ENCODE measurements at regions not wholly inside any gene's neighbourhood (a gene's known extent, or its start where the extent isn't known, plus 50 kb on each side); places are given as distances from the start of the nearest gene placed in this dataset.

GRCh38 chr14:59037620-59038019 lies 150.8 kb upstream of the DAAM1 start:
- Histone ChIP-seq H3K9ac (ENCODE audit: low read length) (no peak overlapping the region), H4K20me1 (ENCODE audit: control insufficient read depth, insufficient read depth, low read length, poor library complexity, severe bottlenecking) (no peaks in the 10 kb centered on the region), H3K36me3 (replicated peaks in 1 of 2; ENCODE audit: control extremely low read depth in 1 of 2, control insufficient read depth in 1 of 2, extremely low read depth in 1 of 2, insufficient read depth in 2 of 2, low read length in 1 of 2) (no peaks in the 10 kb centered on the region), H3K4me3 (ENCODE audit: control extremely low read depth in 1 of 5, extremely low read depth in 1 of 5, insufficient read depth in 1 of 5, low read depth in 2 of 5, low read length in 4 of 5) (no peak overlapping the region), H3K27ac (ENCODE audit: low read length in 2 of 2) (no peak overlapping the region), H3K9me3 (ENCODE audit: control extremely low read depth in 1 of 3, control insufficient read depth in 2 of 3, insufficient read depth in 1 of 3, low read length in 2 of 3) (no peaks in the 10 kb centered on the region), H3K4me2 (replicated peaks; ENCODE audit: low read depth, low read length, poor library complexity, severe bottlenecking) (no peak overlapping the region), H3K79me2 (ENCODE audit: control insufficient read depth, insufficient read depth, low read length) (no peaks in the 10 kb centered on the region), H3K27me3 (replicated peaks in 1 of 4; ENCODE audit: control extremely low read depth in 1 of 4, control insufficient read depth in 3 of 4, insufficient read depth in 4 of 4, low read length in 3 of 4) (no peaks in the 10 kb centered on the region), H3K4me1 (ENCODE audit: control insufficient read depth in 2 of 2, insufficient read depth in 2 of 2, low read length in 2 of 2) (no peaks in the 10 kb centered on the region), H2AFZ (ENCODE audit: insufficient read depth, low read depth, low read length, poor library complexity, severe bottlenecking) (no peak overlapping the region)
- DNase-seq (no peak), ATAC-seq (ENCODE audit: low read depth) (no peak)
- TF ChIP-seq EZH2 (IDR thresholded peaks at IDR 0.05; ENCODE audit: borderline replicate concordance, insufficient read depth, low read depth, low read length, poor library complexity, severe bottlenecking), result no peak
- TF ChIP-seq, protein P1, sequence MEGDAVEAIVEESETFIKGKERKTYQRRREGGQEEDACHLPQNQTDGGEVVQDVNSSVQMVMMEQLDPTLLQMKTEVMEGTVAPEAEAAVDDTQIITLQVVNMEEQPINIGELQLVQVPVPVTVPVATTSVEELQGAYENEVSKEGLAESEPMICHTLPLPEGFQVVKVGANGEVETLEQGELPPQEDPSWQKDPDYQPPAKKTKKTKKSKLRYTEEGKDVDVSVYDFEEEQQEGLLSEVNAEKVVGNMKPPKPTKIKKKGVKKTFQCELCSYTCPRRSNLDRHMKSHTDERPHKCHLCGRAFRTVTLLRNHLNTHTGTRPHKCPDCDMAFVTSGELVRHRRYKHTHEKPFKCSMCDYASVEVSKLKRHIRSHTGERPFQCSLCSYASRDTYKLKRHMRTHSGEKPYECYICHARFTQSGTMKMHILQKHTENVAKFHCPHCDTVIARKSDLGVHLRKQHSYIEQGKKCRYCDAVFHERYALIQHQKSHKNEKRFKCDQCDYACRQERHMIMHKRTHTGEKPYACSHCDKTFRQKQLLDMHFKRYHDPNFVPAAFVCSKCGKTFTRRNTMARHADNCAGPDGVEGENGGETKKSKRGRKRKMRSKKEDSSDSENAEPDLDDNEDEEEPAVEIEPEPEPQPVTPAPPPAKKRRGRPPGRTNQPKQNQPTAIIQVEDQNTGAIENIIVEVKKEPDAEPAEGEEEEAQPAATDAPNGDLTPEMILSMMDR (IDR thresholded peaks at IDR 0.05), result no peak
- Mint-ChIP-seq H3K27me3 (peaks cover 5% of the 10 kb centered on the region), H3K4me3 (no peak overlapping the region), H3K4me1 (no peaks in the 10 kb centered on the region), H3K27ac (no peak overlapping the region), H3K9me3 (ENCODE audit: insufficient read depth) (no peaks in the 10 kb centered on the region)
- ChIA-PET CTCF (no interaction called here), POLR2A (no interaction called here)
- no CpG with 5 or more reads among the region's 4 CpGs for WGBS (ENCODE audit: insufficient coverage)
- intact Hi-C loops (cut with micrococcal nuclease), result no loop called here

- Mint-ChIP-seq H3K27ac (no peak overlapping the region), H3K4me3 (no peak overlapping the region), H3K9me3 (ENCODE audit: insufficient read depth) (no peaks in the 10 kb centered on the region), H3K4me1 (no peaks in the 10 kb centered on the region), H3K27me3 (peaks cover 5% of the 10 kb centered on the region)
- H3K36me3 ChIP-seq (replicated peaks in 1 of 2; ENCODE audit: control extremely low read depth in 1 of 2, control insufficient read depth in 1 of 2, extremely low read depth in 1 of 2, insufficient read depth in 2 of 2, low read length in 1 of 2), result no peaks in the 10 kb centered on the region
- POLR2A ChIA-PET, result no interaction called here
- CTCF ChIA-PET, result interaction anchor here (0.7 kb wide), 1 partner anchor 405 kb away, joined by 3 read pairs; no protein-coding TSS in a partner anchor
- no peaks in the 10 kb centered on the region for H3K9me3 ChIP-seq (ENCODE audit: control extremely low read depth in 1 of 3, control insufficient read depth in 2 of 3, insufficient read depth in 1 of 3, low read length in 2 of 3)
- TF ChIP-seq, protein P1 (IDR thresholded peaks at IDR 0.05), result no peak
- TF ChIP-seq EZH2 (IDR thresholded peaks at IDR 0.05; ENCODE audit: borderline replicate concordance, insufficient read depth, low read depth, low read length, poor library complexity, severe bottlenecking), result no peak
- H3K4me3 ChIP-seq (ENCODE audit: control extremely low read depth in 1 of 5, extremely low read depth in 1 of 5, insufficient read depth in 1 of 5, low read depth in 2 of 5, low read length in 4 of 5), result no peak overlapping the region
- no peak overlapping the region for H2AFZ ChIP-seq (ENCODE audit: insufficient read depth, low read depth, low read length, poor library complexity, severe bottlenecking)
- H3K27me3 ChIP-seq (replicated peaks in 1 of 4; ENCODE audit: control extremely low read depth in 1 of 4, control insufficient read depth in 3 of 4, insufficient read depth in 4 of 4, low read length in 3 of 4), result no peaks in the 10 kb centered on the region
- H3K79me2 ChIP-seq (ENCODE audit: control insufficient read depth, insufficient read depth, low read length), result no peaks in the 10 kb centered on the region
- intact Hi-C loops (cut with micrococcal nuclease), result no loop called here
- DNase-seq, result no peak
- no peak for ATAC-seq (ENCODE audit: low read depth)
- H3K9ac ChIP-seq (ENCODE audit: low read length), result no peak overlapping the region
- H3K27ac ChIP-seq (ENCODE audit: low read length in 2 of 2), result no peak overlapping the region
- no peaks in the 10 kb centered on the region for H3K4me1 ChIP-seq (ENCODE audit: control insufficient read depth in 2 of 2, insufficient read depth in 2 of 2, low read length in 2 of 2)
- no peak overlapping the region for H3K4me2 ChIP-seq (replicated peaks; ENCODE audit: low read depth, low read length, poor library complexity, severe bottlenecking)
- WGBS (ENCODE audit: insufficient coverage), result no CpG with 5 or more reads among the region's 4 CpGs
- no peaks in the 10 kb centered on the region for H4K20me1 ChIP-seq (ENCODE audit: control insufficient read depth, insufficient read depth, low read length, poor library complexity, severe bottlenecking)
Observed at GRCh38 chr14:59038746-59039145, 149.7 kb upstream of the DAAM1 start.

Measured in B cell (primary cell).